HCT116 (cell line): ENCODE measurements at regions not wholly inside any gene's neighbourhood (a gene's known extent, or its start where the extent isn't known, plus 50 kb on each side); places are given as distances from the start of the nearest gene placed in this dataset.

ENCODE experiments used
- ATAC-seq: fragments of 200-7000 bp; cut with Tn5 transposase; 2 replicates; pipeline ENCODE4 v1.9.1; 2020; ENCODE audit warnings: mild to moderate bottlenecking, moderate library complexity
- BruUV-seq: library from RNA; stranded (reverse); fragments of 400-500 nt; replicated peaks from 2 replicates; lab custom pipeline; 2021; lab: Mats Ljungman, UMichigan
- CTCF ChIA-PET: fragments of 300-600 bp; sonication (Branson Sonifier 250); formaldehyde crosslinking; loops from one replicate; lab custom pipeline; 2021; ENCODE audit warnings: antibody characterized with exemption; lab: Charles Lee
- POLR2A ChIA-PET: fragments of 300-600, 350-600 bp; sonication (Branson Sonifier 250); formaldehyde crosslinking; loops from one replicate; lab custom pipeline; 2021; ENCODE audit warnings: antibody characterized with exemption; lab: Charles Lee
- RAD21 ChIA-PET, 2 experiments: fragments of 300-600 bp; sonication (Branson Sonifier 250); formaldehyde crosslinking; loops; one replicate each; lab custom pipeline; 2023; ENCODE audit warnings: low total read pairs in 2 of 2; ENCODE audit not compliant: uncharacterized antibody in 2 of 2, unreplicated experiment in 2 of 2, low non-redundant PET in 1 of 2; lab: Charles Lee
- DNase-seq: peaks from one replicate; pipeline ENCODE4 v3.0.0-alpha.2; 2010; ENCODE audit warnings: low read depth, low spot score
- H2AFZ ChIP-seq: fragments of 200-600 bp; shearing (Covaris generic), sonication (generic); 2 replicates; pipeline ENCODE4 v1.6.1; 2017; ENCODE audit warnings: low read depth, mixed run types, mixed read lengths, antibody characterized with exemption, low read length; ENCODE audit not compliant: poor library complexity, severe bottlenecking
- H3K27ac ChIP-seq: 2 replicates; pipeline ENCODE4 v1.5.1; 2012; ENCODE audit warnings: low read depth, low read length
- H3K27me3 ChIP-seq: fragments of 200-600 bp; sonication (generic); 2 replicates; pipeline ENCODE4 v1.6.1; 2016; ENCODE audit warnings: mixed run types, low read length, mixed read lengths; ENCODE audit not compliant: insufficient read depth
- H3K36me3 ChIP-seq, 2 experiments: fragments of 200-500 bp in 1 of 2; fragments of 200-600 bp in 1 of 2; sonication (Bioruptor generic) in 1 of 2; sonication (generic) in 1 of 2; 2 replicates each; pipeline versions ENCODE4 v1.5.1 to v1.6.1; 2014 to 2016; ENCODE audit warnings: low read length in 2 of 2, inconsistent platforms in 1 of 2, mixed read lengths in 1 of 2, mixed run types in 1 of 2; ENCODE audit not compliant: insufficient read depth in 2 of 2, control insufficient read depth in 1 of 2
- H3K4me1 ChIP-seq, 2 experiments: fragments of 200-600 bp in 1 of 2; sonication (generic) in 1 of 2; 2 replicates each; pipeline versions ENCODE4 v1.5.1 to v1.6.1; 2012 to 2017; ENCODE audit warnings: low read length in 2 of 2, inconsistent platforms in 1 of 2, mild to moderate bottlenecking in 1 of 2, mixed read lengths in 1 of 2, mixed run types in 1 of 2, moderate library complexity in 1 of 2; ENCODE audit not compliant: insufficient read depth in 2 of 2, control insufficient read depth in 1 of 2
- H3K4me2 ChIP-seq: fragments of 200-600 bp; sonication (generic); 2 replicates; pipeline ENCODE4 v1.6.1; 2017; ENCODE audit warnings: mixed run types, low read length, mixed read lengths
- H3K4me3 ChIP-seq, 2 experiments: fragments of 200-600 bp in 1 of 2; sonication (generic) in 1 of 2; replicated peaks in 1 of 2; 2 replicates each; pipeline ENCODE4 v1.5.1; 2011 to 2016; ENCODE audit warnings: low read length in 2 of 2, control low read depth in 1 of 2, low read depth in 1 of 2, mild to moderate bottlenecking in 1 of 2, mixed read lengths in 1 of 2, mixed run types in 1 of 2
- H3K79me2 ChIP-seq: fragments of 200-600 bp; sonication (generic); 2 replicates; pipeline ENCODE4 v1.6.1; 2017; ENCODE audit warnings: mild to moderate bottlenecking, mixed run types, low read length, moderate library complexity, mixed read lengths; ENCODE audit not compliant: insufficient read depth
- H3K9ac ChIP-seq: fragments of 200-600 bp; sonication (generic); 2 replicates; pipeline ENCODE4 v1.6.1; 2016; ENCODE audit warnings: low read length, mixed read lengths
- H3K9me2 ChIP-seq: fragments of 200-600 bp; sonication (generic), shearing (Covaris generic); 2 replicates; pipeline ENCODE4 v1.6.1; 2017; ENCODE audit warnings: mixed run types, mild to moderate bottlenecking, moderate library complexity; ENCODE audit not compliant: insufficient read depth
- H3K9me3 ChIP-seq, 2 experiments: fragments of 200-500 bp in 1 of 2; fragments of 200-600 bp in 1 of 2; sonication (Bioruptor generic) in 1 of 2; sonication (generic) in 1 of 2; 2 replicates each; pipeline ENCODE4 v1.6.1; 2014 to 2017; ENCODE audit warnings: low read length in 2 of 2, mixed read lengths in 2 of 2, inconsistent platforms in 1 of 2, low read depth in 1 of 2, mild to moderate bottlenecking in 1 of 2, mixed run types in 1 of 2, moderate library complexity in 1 of 2; ENCODE audit not compliant: control insufficient read depth in 1 of 2, insufficient read depth in 1 of 2
- H4K20me1 ChIP-seq: fragments of 200-600 bp; sonication (generic), shearing (Covaris generic); 2 replicates; pipeline ENCODE4 v1.6.1; 2017; ENCODE audit warnings: mixed run types, mild to moderate bottlenecking, moderate library complexity; ENCODE audit not compliant: insufficient read depth
- CBX3 ChIP-seq: IDR thresholded peaks from 2 replicates; pipeline ENCODE4 v1.6.1; 2012; ENCODE audit warnings: low read depth
- EGR1 ChIP-seq: IDR thresholded peaks from 2 replicates; pipeline ENCODE4 v1.6.1; 2012; ENCODE audit warnings: low read depth
- EZH2 ChIP-seq: fragments of 200-600 bp; sonication (generic); IDR thresholded peaks from 2 replicates; pipeline ENCODE4 v1.6.1; 2017; ENCODE audit warnings: antibody characterized with exemption, mixed run types
- POLR2A ChIP-seq: IDR thresholded peaks from 2 replicates; pipeline ENCODE4 v1.7.0; 2011; ENCODE audit warnings: borderline replicate concordance; ENCODE audit not compliant: insufficient read depth, insufficient read length; ENCODE audit errors: extremely low read depth
- POLR2AphosphoS5 ChIP-seq: IDR thresholded peaks from 2 replicates; pipeline ENCODE4 v1.6.1; 2011; ENCODE audit warnings: mild to moderate bottlenecking, low read depth, low read length, moderate library complexity
- SIN3A ChIP-seq: IDR thresholded peaks from 2 replicates; pipeline ENCODE4 v1.6.1; 2012; ENCODE audit warnings: low read depth
- SP1 ChIP-seq: IDR thresholded peaks from 2 replicates; pipeline ENCODE4 v1.6.1; 2012; ENCODE audit warnings: low read depth
- SRF ChIP-seq: IDR thresholded peaks from 2 replicates; pipeline ENCODE4 v1.6.1; 2012; ENCODE audit warnings: low read depth
- YY1 ChIP-seq: IDR thresholded peaks from 2 replicates; pipeline ENCODE4 v1.6.1; 2011; ENCODE audit warnings: low read length, low read depth, moderate library complexity, mild to moderate bottlenecking; ENCODE audit not compliant: insufficient replicate concordance; ENCODE audit errors: extremely low read depth
- ZNF274 ChIP-seq: fragments of 200-500 bp; sonication (Bioruptor generic); IDR thresholded peaks from 2 replicates; pipeline ENCODE4 v1.6.1; 2014; ENCODE audit warnings: mild to moderate bottlenecking, low read depth, low read length, inconsistent platforms
- intact Hi-C: fragments of 100-400 bp; cut with micrococcal nuclease; formaldehyde crosslinking; loops from 2 replicates; pipeline ENCODE4 v1.10.0; 2022
- TF ChIP-seq, protein P1 (sequence below): IDR thresholded peaks from 2 replicates; pipeline ENCODE4 v1.6.1; 2012

DNA sequence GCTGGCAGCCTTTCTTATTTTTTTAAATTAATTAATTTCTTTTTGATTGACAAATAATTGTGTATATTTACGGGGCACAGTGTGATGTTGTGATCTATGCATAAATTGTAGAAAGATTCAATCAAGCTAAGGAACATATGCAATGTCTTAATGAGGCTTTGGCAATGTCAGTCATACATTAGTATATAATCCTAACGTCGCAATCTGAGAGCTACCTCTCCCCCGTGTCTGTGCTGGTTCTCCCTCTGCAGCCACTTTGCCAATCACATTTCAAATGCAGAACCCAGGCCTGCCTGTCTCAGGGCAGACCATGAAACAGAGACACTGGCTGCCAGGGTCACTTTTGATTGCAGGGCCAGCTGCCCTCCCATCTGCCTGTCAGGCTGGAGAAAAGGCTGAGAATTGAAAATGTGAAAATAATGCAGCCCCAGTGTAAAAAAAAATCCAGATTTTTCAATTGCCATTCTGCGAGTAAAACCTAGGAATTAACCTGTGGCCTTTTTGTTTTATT, 56.3 kb downstream of the SLC24A2 start:
- H3K9me2 ChIP-seq: no peaks in the 10 kb centered on the region
- TF ChIP-seq CBX3 (no peak), SRF (no peak), EGR1 (no peak), POLR2A (no peak)
- no peak overlapping the region for H3K4me2 ChIP-seq
- intact Hi-C loops: no loop called here
- POLR2A ChIA-PET: no interaction called here
- CTCF ChIA-PET: no interaction called here
- RAD21 ChIA-PET: no interaction called here
- H3K27ac ChIP-seq: no peak overlapping the region
- no peak overlapping the region for H3K9ac ChIP-seq
- H3K36me3 ChIP-seq: no peaks in the 10 kb centered on the region
- 0 out of 2 replicates have a peak, but pooled peaks cover 3% of the 10 kb centered on the region for H3K27me3 ChIP-seq
- H3K4me3 ChIP-seq: no peak overlapping the region
- H4K20me1 ChIP-seq: no peaks in the 10 kb centered on the region; the same call in 1 of the 2 replicates
- no peak overlapping the region for H2AFZ ChIP-seq
- ATAC-seq: no peak
- no peaks in the 10 kb centered on the region for H3K79me2 ChIP-seq
- H3K9me3 ChIP-seq: no peaks in the 10 kb centered on the region
- H3K4me1 ChIP-seq: no peaks in the 10 kb centered on the region
- no TSS peak for BruUV-seq
- no peak for DNase-seq

DNA sequence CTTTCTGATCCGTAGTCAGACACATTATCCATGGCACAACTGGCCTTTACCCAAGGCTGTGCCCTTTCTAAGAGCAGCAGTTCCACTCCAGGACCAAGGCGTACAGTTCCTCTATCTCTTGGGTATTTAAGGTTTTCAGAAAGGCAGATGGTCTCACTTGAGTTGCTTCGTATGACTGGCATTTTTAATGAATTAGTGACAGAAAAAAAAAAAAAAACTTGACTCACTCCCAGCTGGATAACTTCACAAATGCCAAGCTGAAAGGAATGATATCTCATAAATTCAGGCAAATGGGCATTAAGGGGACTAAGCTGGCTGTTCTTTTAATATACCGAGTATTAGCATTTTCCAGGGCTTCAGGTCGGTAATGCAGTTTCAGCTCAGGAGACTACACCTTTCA, 60.7 kb downstream of the SLC24A2 start:
- ChIA-PET RAD21 (no interaction called here), CTCF (no interaction called here)
- intact Hi-C loops: no loop called here

More for the DNA sequence above, 60.7 kb downstream of the SLC24A2 start:
- no peak overlapping the region for H3K4me3 ChIP-seq
- no peaks in the 10 kb centered on the region for H3K9me3 ChIP-seq
- no TSS peak for BruUV-seq
- H3K27me3 ChIP-seq: 0 out of 2 replicates have a peak, but pooled peaks cover 6% of the 10 kb centered on the region
- H3K36me3 ChIP-seq: no peaks in the 10 kb centered on the region
- no peaks in the 10 kb centered on the region for H4K20me1 ChIP-seq
- DNase-seq: no peak
- H3K27ac ChIP-seq: no peak overlapping the region
- H3K9me2 ChIP-seq: no peaks in the 10 kb centered on the region
- no peak overlapping the region for H3K9ac ChIP-seq
- ATAC-seq: no peak
- H3K4me2 ChIP-seq: no peak overlapping the region
- H3K4me1 ChIP-seq: no peaks in the 10 kb centered on the region
- no peak for TF ChIP-seq SIN3A
- no peak for TF ChIP-seq YY1
- TF ChIP-seq EZH2: no peak
- TF ChIP-seq, protein P1, sequence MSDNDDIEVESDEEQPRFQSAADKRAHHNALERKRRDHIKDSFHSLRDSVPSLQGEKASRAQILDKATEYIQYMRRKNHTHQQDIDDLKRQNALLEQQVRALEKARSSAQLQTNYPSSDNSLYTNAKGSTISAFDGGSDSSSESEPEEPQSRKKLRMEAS: no peak
- no peak for TF ChIP-seq ZNF274
- TF ChIP-seq POLR2AphosphoS5: no peak
- no peak for TF ChIP-seq SRF
- no peak for TF ChIP-seq SP1
- TF ChIP-seq, all 23 proteins: peak for 0
- H2AFZ ChIP-seq: no peak overlapping the region
- H3K79me2 ChIP-seq: no peaks in the 10 kb centered on the region
- POLR2A ChIA-PET: no interaction called here
